Activated naive CD8-positive, alpha-beta T cell treated with anti-CD3 and anti-CD28 coated beads for 36 hours (primary cell): ENCODE measurements at regions not wholly inside any gene's neighbourhood (a gene's known extent, or its start where the extent isn't known, plus 50 kb on each side); places are given as distances from the start of the nearest gene placed in this dataset.
"Not testable (repeated sequence)": the region's sequence is repeated elsewhere in the genome, so short reads cannot be mapped to it uniquely, and the experiment has no call there.

ENCODE experiments used
- DNase-seq: peaks from one replicate; pipeline ENCODE4 v3.0.0; 2021
- H3K27ac Mint-ChIP-seq: one replicate; pipeline ENCODE4 v1.8.0; 2022; ENCODE audit warnings: mild to moderate bottlenecking, moderate library complexity, mixed read lengths
- H3K27me3 Mint-ChIP-seq: one replicate; pipeline ENCODE4 v1.8.0; 2022; ENCODE audit warnings: mild to moderate bottlenecking, mixed read lengths
- H3K36me3 Mint-ChIP-seq: one replicate; pipeline ENCODE4 v1.8.0; 2021; ENCODE audit warnings: mild to moderate bottlenecking, mixed read lengths
- H3K4me1 Mint-ChIP-seq: one replicate; pipeline ENCODE4 v1.8.0; 2021; ENCODE audit warnings: mixed read lengths
- H3K4me3 Mint-ChIP-seq: one replicate; pipeline ENCODE4 v1.8.0; 2022; ENCODE audit warnings: mild to moderate bottlenecking, moderate library complexity, mixed read lengths
- H3K9me3 Mint-ChIP-seq: one replicate; pipeline ENCODE4 v1.8.0; 2022; ENCODE audit warnings: mixed read lengths

DNA sequence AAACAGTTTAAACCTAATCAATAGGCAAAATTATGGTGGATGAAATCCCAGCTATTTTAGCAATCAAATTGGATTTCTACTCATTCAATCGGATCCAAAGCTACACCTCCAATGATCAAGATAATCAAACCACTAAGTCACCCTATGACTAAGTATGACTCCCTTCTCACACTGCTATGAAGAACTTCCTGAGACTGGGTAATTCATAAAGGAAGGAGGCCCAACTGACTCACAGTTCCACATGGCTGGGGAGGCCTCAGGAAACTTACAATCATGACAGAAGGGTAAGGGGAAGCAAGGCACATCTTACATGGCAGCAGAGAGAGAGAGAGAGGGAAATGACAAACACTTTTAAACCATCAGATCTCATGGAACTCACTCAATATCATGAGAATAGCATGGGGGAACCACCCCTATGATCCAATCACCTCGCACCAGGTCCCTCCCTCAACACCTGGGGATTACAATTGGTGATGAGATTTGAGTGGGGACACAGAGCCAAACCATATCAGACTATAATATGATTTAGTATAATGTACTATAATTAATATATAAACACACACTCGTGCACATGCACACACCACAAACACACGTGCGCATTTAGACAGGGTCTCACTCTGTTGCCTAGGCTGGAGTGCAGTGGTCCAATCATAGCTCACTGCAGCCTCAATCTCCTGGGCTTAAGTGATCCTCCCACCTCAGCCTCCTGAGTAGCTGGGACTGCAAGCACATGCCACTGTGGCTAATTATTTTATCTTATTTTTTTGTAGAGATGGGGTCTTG, 213.6 kb upstream of the FOXK1 start:
- no peak for DNase-seq
- Mint-ChIP-seq H3K27me3 (peaks cover 17% of the 10 kb centered on the region), H3K4me1 (no peaks in the 10 kb centered on the region)

DNA sequence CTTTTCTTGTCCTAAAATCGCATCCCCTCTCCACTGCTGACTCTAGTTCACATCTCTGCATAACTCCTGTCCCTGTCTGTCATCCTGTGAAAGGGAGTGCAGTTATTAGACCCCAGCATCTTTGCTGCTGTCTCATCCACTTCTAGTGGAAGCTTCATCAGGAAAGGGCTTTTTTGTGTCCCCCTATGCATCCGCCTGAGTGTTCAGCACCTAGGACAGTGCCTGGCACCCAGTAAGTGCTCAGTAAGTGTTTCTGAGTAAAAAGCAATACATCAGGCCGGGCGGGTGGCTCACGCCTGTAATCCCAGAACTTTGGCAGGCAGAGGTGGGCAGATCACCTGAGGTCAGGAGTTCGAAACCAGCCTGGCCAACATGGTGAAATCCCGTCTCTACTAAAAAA, 211.8 kb upstream of the FOXK1 start:
- Mint-ChIP-seq H3K9me3 (peaks cover 2% of the 10 kb centered on the region), H3K27ac (no peak overlapping the region), H3K36me3 (no peaks in the 10 kb centered on the region), H3K4me3 (no peak overlapping the region), H3K27me3 (peaks cover 17% of the 10 kb centered on the region), H3K4me1 (no peaks in the 10 kb centered on the region)
- no peak for DNase-seq

More for the DNA sequence above, 213.6 kb upstream of the FOXK1 start:
- Mint-ChIP-seq H3K27ac (no peak overlapping the region), H3K36me3 (no peaks in the 10 kb centered on the region), H3K4me3 (no peak overlapping the region), H3K9me3 (peaks cover 6% of the 10 kb centered on the region)

DNA sequence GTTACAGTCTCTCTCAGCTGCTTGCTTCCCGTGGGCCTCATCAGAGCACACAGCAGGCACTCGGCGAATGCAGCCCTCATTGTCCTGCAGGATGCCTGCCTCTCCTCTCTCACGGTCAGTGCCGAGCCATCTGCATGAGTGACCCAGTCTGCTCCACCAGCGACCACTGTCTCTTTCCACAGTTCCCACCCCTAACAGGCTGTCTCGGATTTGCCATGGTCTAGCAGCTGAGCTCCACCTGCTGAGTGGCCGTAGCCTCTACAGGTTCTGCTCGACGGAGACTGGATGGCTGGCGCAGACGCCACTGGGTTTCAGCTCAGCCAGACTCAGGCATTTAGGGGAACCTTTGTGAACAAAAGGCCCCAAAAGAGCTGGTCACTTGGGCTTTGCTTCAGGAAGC, 209.4 kb upstream of the FOXK1 start:
- no peak for DNase-seq
- Mint-ChIP-seq H3K27me3 (peaks cover 25% of the 10 kb centered on the region), H3K36me3 (no peaks in the 10 kb centered on the region), H3K9me3 (peaks cover 2% of the 10 kb centered on the region), H3K4me3 (no peak overlapping the region), H3K27ac (no peak overlapping the region), H3K4me1 (no peaks in the 10 kb centered on the region)

DNA sequence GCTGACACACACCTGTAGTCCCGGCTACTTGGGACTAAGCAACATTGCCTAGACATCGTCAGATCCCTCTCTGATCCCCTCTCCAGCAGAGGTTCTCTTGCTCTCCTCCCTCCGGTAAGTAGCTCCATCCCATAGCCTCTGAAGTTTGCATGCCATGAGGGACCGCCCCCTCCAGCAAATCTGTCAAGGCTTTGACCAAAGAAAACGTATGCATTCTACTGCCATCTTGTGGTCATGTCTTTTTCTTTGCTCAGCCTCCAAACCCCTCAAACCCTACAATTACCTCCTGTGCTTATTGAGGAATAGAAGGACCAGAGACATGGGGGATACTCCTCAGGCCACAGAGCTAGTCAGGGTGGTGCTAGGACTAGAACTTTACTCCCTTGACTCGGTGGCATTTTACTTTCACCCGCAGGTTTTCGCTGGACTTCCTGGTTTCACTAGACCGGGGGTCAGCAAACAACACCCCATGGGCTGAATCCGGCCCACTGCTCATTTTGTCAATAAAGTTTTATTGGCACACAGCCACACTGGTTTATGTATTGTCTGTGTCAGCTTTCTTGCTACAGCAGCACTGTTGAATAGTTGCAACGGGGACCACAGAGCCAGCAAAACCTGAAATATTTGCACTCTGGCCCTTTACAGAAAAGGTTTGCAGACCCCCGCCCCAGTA, 202.6 kb upstream of the FOXK1 start:
- Mint-ChIP-seq H3K4me1 (no peaks in the 10 kb centered on the region), H3K9me3 (peaks cover 18% of the 10 kb centered on the region), H3K4me3 (no peak overlapping the region), H3K27ac (no peak overlapping the region), H3K36me3 (peaks cover 3% of the 10 kb centered on the region), H3K27me3 (peaks cover 15% of the 10 kb centered on the region)
- peak; percentile 6 for DNase-seq

DNA sequence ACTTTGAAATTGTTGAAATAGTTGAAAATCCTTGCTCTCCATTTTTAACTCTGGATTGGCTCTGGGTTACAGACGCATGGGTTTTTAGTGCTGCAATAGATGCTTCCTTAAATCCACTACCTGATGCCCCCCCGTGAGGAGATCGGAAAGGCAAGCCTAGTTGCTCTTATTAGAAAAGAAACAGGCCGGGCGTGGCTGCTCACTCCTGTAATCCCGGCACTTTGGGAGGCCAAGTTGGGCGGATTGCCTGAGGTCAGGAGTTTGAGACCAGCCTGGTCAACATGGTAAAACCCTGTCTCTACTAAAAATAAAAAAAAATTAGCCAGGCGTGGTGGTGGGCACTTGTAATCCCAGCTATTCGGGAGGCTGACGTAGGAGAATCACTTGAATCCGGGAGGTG, 202.0 kb upstream of the FOXK1 start:
- not testable (repeated sequence) for H3K36me3 Mint-ChIP-seq, H3K4me1 Mint-ChIP-seq, H3K27ac Mint-ChIP-seq, DNase-seq, H3K4me3 Mint-ChIP-seq
- Mint-ChIP-seq H3K27me3 (peaks cover 19% of the 10 kb centered on the region), H3K9me3 (peaks cover 21% of the 10 kb centered on the region)

DNA sequence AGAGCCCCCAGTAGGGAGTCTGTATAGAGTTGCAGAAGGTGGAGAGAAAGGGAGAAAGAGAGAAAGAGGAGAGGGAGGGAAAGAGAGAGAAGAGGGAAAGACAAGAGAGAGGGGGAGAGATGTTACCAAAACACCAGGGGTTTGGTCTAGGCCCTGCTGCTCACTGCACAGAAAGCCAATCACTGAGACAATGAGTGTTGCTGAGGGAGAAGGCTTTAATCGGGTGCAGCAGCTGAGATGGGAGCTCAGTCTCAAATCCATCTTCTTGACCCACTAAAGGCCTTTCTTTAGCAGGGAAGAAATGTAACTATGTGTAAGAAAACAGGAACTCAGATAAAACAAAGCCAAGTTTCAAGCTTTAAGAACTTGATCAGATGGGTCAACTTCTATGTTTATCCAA, 198.2 kb upstream of the FOXK1 start:
- no peak for DNase-seq
- Mint-ChIP-seq H3K9me3 (peaks cover 21% of the 10 kb centered on the region), H3K4me1 (no peaks in the 10 kb centered on the region), H3K27ac (no peak overlapping the region), H3K27me3 (peaks cover 15% of the 10 kb centered on the region), H3K4me3 (no peak overlapping the region), H3K36me3 (peaks cover 3% of the 10 kb centered on the region)

DNA sequence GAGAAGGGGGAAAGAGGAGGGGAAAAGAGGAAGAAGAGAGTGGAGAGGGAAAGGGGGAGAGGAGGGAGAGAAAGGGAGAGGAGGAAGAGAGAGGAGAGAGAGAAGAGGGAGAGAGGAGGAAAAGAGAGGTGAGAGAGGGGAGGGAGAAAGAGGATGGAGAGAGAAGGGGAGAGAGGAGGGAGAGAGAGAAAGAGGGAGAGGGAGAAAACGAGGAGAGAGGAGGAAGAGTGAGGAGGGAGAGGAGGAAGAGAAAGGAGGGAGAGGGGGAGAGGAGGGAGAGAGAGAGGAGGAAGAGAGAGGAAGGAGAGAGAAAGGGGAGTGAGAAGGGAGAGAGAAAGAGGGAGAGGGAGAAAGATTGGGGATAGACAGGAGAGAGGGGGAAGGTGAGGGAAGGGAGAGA, 197.6 kb upstream of the FOXK1 start:
- Mint-ChIP-seq H3K36me3 (peaks cover 3% of the 10 kb centered on the region), H3K27ac (no peak overlapping the region), H3K9me3 (peaks cover 21% of the 10 kb centered on the region), H3K27me3 (peaks cover 19% of the 10 kb centered on the region), H3K4me1 (no peaks in the 10 kb centered on the region), H3K4me3 (no peak overlapping the region)
- DNase-seq = no peak

DNA sequence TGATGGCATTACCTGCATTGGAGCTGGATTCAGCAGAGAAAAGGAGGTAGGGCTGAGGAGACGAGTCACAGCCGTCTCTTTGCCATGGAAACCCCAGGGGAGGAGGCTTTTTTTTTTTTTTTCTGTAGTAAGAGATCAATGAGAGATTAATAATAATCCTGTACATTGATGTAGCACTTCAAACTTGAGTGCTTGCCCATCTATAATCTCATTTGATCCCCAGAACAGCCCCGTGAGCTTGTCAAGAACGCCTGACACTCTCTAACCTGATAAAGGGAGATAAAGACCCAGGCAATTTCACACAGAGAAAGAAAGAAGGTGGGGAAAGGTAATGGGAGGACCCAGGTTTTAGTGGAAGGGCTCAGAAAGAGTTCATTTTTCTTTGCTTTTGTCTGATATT, 195.2 kb upstream of the FOXK1 start:
- Mint-ChIP-seq H3K27me3 (peaks cover 20% of the 10 kb centered on the region), H3K27ac (no peak overlapping the region), H3K9me3 (peaks cover 12% of the 10 kb centered on the region), H3K36me3 (peaks cover 3% of the 10 kb centered on the region), H3K4me3 (no peak overlapping the region), H3K4me1 (no peaks in the 10 kb centered on the region)
- no peak for DNase-seq

DNA sequence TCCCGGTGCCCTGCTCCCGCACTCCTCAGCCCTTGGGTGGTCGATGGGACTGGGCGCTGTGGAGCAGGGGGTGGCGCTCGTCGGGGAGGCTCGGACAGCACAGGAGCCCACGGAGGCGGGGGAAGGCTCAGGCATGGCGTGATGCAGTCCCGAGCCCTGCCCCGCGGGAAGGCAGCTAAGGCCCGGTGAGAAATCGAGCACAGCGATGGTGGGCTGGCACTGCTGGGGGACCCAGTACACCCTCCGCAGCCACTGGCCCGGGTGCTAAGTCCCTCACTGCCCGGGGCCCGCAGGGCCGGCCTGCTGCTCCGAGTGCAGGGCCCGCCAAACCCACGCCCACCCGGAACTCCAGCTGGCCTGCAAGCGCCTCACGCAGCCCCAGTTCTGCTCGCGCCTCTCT, 185.2 kb upstream of the FOXK1 start:
- DNase-seq, H3K27ac Mint-ChIP-seq, H3K27me3 Mint-ChIP-seq, H3K36me3 Mint-ChIP-seq, H3K4me1 Mint-ChIP-seq, H3K4me3 Mint-ChIP-seq: not testable (repeated sequence)
- peaks cover 13% of the 10 kb centered on the region for H3K9me3 Mint-ChIP-seq

DNA sequence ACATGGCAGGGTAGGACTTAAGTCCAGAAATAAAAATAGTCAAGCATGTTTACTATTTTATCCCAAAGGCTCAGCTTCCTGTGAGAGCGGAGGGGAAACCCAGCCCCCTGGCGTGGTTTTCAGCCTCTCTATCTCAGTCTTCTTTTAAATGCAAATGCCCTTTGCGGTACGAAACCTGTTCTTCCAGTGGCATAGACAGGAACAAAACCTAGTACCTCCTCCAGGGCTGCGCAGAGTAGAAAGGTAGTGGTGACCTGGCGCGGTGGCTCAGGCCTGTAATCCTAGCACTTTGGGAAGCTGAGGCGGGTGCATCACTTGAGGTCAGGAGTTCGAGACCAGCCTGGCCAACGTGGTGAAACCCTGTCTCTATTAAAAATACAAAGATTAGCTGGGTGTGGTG, 181.3 kb upstream of the FOXK1 start:
- Mint-ChIP-seq H3K4me1 (no peaks in the 10 kb centered on the region), H3K27me3 (peaks cover 9% of the 10 kb centered on the region), H3K4me3 (no peak overlapping the region), H3K9me3 (peaks cover 7% of the 10 kb centered on the region), H3K36me3 (no peaks in the 10 kb centered on the region), H3K27ac (no peak overlapping the region)
- no peak for DNase-seq

DNA sequence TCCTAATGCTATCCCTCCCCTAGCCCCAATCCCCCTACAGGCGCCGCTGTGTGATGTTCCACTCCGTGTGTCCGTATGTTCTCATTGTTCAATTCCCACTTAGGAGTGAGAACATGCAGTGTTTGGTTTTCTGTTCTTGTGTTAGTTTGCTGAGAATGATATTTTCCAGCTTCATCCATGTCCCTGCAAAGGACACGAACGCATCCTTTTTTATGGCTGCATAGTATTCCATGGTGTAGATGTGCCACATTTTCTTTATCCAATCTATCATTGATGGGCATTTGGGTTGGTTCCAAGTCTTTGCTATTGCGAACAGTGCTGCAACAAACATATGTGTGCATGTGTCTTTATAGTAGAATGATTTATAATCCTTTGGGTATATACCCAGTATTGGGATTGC, 174.2 kb upstream of the FOXK1 start:
- not testable (repeated sequence) for DNase-seq, H3K4me1 Mint-ChIP-seq, H3K4me3 Mint-ChIP-seq, H3K36me3 Mint-ChIP-seq, H3K9me3 Mint-ChIP-seq, H3K27ac Mint-ChIP-seq
- peaks cover 23% of the 10 kb centered on the region for H3K27me3 Mint-ChIP-seq

DNA sequence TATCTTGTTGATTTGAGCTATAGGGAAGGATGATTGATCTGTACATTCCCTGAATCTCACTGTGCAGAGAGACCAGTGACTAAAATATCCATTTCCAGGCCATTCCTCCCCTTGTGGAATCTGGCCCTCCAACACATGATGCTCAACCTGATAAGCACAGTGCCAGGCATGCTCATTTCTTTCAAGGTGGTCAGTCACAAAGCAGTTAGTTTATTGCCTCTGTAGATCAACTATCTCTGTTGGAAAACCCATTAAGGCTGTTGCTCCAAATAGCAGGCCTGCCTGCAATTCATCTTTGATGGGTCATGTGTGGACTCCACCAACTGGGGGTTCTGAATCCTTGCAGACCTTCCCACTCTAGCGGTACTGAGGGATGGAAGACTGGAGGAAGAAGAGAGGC, 168.6 kb upstream of the FOXK1 start:
- peaks cover 9% of the 10 kb centered on the region for H3K9me3 Mint-ChIP-seq
- H3K4me3 Mint-ChIP-seq = no peak overlapping the region
- H3K27me3 Mint-ChIP-seq = peaks cover 15% of the 10 kb centered on the region
- H3K27ac Mint-ChIP-seq = no peak overlapping the region
- H3K36me3 Mint-ChIP-seq = peaks cover 3% of the 10 kb centered on the region
- no peak for DNase-seq
- H3K4me1 Mint-ChIP-seq = no peaks in the 10 kb centered on the region

DNA sequence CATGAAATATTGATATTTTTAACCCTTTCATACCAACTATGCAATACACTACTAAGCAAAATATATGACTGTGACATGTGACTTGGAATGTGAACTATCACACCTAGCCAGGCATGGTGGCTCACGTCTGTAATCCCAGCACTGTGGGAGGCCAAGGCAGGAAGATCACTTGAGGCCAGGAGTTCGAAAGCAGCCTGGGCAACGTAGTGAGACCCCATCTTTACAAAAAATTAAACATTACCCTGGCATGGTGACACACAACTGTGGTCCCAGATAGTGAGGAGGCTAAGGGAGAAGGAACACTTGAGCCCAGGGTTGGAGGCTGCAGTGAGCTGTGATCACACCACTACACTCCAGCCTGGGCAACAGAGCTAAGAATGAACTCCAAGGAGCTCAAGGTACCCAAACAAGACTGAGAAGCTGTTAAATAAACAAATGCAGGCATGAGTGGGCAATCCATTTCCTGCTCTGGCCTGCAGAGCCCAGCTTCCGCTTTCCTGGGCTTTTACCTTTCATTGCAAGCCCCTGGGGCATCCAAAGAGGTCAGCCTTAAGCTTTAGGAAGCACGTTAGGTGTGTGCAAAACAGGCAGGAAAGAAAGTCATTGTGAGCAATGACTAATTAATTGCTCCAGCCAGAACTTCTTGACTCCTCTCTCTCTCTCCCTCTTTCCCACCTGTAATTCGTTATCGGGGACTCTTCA, 162.1 kb upstream of the FOXK1 start:
- H3K4me3 Mint-ChIP-seq = no peak overlapping the region
- H3K27me3 Mint-ChIP-seq = peaks cover 23% of the 10 kb centered on the region
- DNase-seq = no peak
- no peaks in the 10 kb centered on the region for H3K9me3 Mint-ChIP-seq
- no peaks in the 10 kb centered on the region for H3K4me1 Mint-ChIP-seq
- no peaks in the 10 kb centered on the region for H3K36me3 Mint-ChIP-seq
- no peak overlapping the region for H3K27ac Mint-ChIP-seq

DNA sequence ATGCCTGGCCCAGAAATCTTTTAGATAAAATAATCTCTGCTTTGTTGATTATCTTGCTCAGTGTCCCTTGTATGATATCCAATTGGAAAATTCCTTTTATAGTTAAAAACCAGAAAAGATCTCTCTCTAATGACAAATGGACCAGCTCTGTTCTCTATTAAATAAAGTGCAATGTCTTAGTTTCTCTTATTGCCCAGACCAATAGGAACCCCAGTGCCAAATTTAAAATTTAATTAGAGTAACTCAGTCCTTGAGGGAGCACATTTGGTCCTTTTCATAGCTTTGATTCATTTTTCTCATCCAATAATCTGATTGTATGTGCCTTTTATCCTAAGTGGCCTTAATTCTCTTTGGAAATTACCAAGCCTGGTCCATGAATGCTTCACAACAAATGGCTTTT, 158.9 kb upstream of the FOXK1 start:
- Mint-ChIP-seq H3K4me3 (no peak overlapping the region), H3K36me3 (no peaks in the 10 kb centered on the region), H3K4me1 (no peaks in the 10 kb centered on the region), H3K9me3 (no peaks in the 10 kb centered on the region), H3K27me3 (peaks cover 12% of the 10 kb centered on the region), H3K27ac (no peak overlapping the region)
- no peak for DNase-seq

DNA sequence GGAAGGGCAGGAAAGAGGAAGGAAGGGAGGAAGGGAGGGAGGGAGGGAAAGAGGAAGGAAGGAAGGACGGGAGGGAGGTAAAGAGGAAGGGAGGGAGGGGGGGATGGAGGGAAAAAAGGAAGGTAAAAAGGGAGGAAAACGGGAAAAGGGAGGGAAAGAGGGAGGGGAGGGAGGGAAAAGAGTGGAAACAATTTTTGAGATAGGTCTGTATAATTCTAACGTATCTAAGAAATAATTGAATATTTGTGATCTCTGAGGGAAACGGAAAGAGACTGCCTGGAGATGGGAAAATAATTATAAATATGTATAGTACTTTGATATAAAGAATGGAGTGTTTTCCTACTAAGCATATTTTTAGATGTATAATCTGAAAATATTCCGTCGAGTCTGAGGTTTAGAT, 158.2 kb upstream of the FOXK1 start:
- no peaks in the 10 kb centered on the region for H3K36me3 Mint-ChIP-seq
- DNase-seq = no peak
- no peak overlapping the region for H3K27ac Mint-ChIP-seq
- H3K4me1 Mint-ChIP-seq = no peaks in the 10 kb centered on the region
- no peak overlapping the region for H3K4me3 Mint-ChIP-seq
- H3K9me3 Mint-ChIP-seq = no peaks in the 10 kb centered on the region
- peaks cover 12% of the 10 kb centered on the region for H3K27me3 Mint-ChIP-seq
